ENCODE measurements at regions not wholly inside any gene's neighbourhood (a gene's known extent, or its start where the extent isn't known, plus 50 kb on each side); places are given as distances from the start of the nearest gene placed in this dataset.

DNA sequence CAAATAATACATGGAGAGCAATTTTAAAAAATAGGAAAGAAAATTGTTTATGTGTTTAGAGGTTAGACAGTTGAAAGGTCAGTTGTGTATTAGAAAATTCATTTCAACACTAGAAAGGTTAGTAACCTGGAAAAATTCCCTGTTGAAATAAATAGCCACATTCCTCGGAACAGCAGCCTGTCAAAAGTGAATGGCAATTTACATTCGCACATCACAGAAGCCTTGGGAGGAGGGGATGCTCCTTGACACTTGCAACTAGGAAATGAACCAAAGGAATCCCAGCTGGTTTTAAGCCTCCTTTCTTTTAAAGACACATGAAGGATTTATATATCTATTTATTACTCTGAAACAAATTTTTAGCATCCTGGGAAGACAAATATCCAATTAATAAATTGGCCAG, 653.5 kb upstream of the LRRTM4 start:
- TF ChIP-seq POLR2A (IDR thresholded peaks at IDR 0.05) = no peak
- TF ChIP-seq, protein P1, sequence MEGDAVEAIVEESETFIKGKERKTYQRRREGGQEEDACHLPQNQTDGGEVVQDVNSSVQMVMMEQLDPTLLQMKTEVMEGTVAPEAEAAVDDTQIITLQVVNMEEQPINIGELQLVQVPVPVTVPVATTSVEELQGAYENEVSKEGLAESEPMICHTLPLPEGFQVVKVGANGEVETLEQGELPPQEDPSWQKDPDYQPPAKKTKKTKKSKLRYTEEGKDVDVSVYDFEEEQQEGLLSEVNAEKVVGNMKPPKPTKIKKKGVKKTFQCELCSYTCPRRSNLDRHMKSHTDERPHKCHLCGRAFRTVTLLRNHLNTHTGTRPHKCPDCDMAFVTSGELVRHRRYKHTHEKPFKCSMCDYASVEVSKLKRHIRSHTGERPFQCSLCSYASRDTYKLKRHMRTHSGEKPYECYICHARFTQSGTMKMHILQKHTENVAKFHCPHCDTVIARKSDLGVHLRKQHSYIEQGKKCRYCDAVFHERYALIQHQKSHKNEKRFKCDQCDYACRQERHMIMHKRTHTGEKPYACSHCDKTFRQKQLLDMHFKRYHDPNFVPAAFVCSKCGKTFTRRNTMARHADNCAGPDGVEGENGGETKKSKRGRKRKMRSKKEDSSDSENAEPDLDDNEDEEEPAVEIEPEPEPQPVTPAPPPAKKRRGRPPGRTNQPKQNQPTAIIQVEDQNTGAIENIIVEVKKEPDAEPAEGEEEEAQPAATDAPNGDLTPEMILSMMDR (IDR thresholded peaks at IDR 0.05 in 4 of 5, conservative IDR thresholded peaks at IDR 0.05 in 1 of 5) = no peak
- Histone ChIP-seq H3K4me3 (no peak overlapping the region), H3K27ac (no peak overlapping the region), H3K27me3 (no peaks in the 10 kb centered on the region), H3K4me1 (no peaks in the 10 kb centered on the region), H3K36me3 (no peaks in the 10 kb centered on the region), H3K9me3 (no peaks in the 10 kb centered on the region)
- in situ Hi-C loops (cut with MboI; ENCODE audit: low sequenced_read_pairs in 4 of 4) (no loop called here), intact Hi-C loops (cut with DNase I; ENCODE audit: low total_unique reads) (no loop called here)
- DNase-seq (no peak), ATAC-seq (no peak)

DNA sequence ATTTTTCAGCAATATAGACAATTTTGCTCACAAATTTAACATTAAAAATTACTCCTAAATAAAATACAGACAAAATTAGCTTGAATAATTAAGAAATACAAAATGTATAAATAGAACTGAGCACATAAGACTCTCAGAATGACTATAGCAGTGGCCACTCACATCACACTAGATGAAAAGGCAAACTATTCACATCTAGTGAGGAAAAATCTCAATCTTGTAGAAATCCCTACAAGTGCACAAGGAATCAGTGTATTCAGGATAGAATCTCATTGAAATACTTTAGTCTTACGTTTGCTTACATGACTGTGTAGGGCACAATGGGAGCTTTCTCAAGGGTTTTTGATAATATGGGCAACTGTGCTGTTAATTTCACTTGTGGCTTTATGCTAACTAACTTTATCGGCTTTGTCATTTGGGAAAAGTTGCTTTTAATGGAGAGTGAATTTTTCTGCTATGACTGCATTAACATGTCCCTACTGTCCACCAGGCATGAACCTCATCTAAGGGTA, 678.9 kb upstream of the LRRTM4 start:
- H3K9me3 ChIP-seq = no peaks in the 10 kb centered on the region
- no peaks in the 10 kb centered on the region for H3K36me3 ChIP-seq
- no peak overlapping the region for H3K4me3 ChIP-seq
- intact Hi-C loops (cut with DNase I; ENCODE audit: low total_unique reads) = no loop called here
- TF ChIP-seq, protein P1 (IDR thresholded peaks at IDR 0.05 in 4 of 5, conservative IDR thresholded peaks at IDR 0.05 in 1 of 5) = no peak
- TF ChIP-seq POLR2A (IDR thresholded peaks at IDR 0.05) = no peak
- no peak for ATAC-seq
- DNase-seq = no peak
- H3K4me1 ChIP-seq = no peaks in the 10 kb centered on the region
- H3K27ac ChIP-seq = no peak overlapping the region
- in situ Hi-C loops (cut with MboI; ENCODE audit: low sequenced_read_pairs in 4 of 4) = no loop called here
- H3K27me3 ChIP-seq = no peaks in the 10 kb centered on the region

DNA sequence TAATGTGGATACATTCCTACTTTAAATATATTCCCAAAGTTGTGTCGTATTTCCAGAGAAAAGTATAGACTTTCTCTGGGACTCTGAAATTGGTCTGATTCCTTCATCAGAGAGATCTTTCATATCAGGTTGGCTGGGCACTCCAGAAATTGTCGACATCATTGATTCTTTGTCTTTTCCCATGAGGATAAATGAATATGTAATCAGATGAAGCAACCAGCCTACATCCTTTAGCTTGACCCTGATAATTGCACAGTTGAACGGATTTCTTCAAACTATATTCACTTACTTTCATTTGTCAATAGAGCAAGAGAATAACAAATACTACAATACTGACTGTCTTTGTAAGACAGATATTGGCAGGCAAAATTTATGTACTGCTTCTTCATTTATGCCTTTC, 680.2 kb upstream of the LRRTM4 start:
- Histone ChIP-seq H3K4me1 (no peaks in the 10 kb centered on the region), H3K36me3 (no peaks in the 10 kb centered on the region), H3K9me3 (no peaks in the 10 kb centered on the region), H3K4me3 (no peak overlapping the region), H3K27me3 (no peaks in the 10 kb centered on the region), H3K27ac (no peak overlapping the region)
- DNase-seq (no peak), ATAC-seq (no peak)
- in situ Hi-C loops (cut with MboI; ENCODE audit: low sequenced_read_pairs in 4 of 4) (no loop called here), intact Hi-C loops (cut with DNase I; ENCODE audit: low total_unique reads) (no loop called here)
- TF ChIP-seq POLR2A (IDR thresholded peaks at IDR 0.05) = no peak
- TF ChIP-seq, protein P1 (IDR thresholded peaks at IDR 0.05 in 4 of 5, conservative IDR thresholded peaks at IDR 0.05 in 1 of 5) = no peak

DNA sequence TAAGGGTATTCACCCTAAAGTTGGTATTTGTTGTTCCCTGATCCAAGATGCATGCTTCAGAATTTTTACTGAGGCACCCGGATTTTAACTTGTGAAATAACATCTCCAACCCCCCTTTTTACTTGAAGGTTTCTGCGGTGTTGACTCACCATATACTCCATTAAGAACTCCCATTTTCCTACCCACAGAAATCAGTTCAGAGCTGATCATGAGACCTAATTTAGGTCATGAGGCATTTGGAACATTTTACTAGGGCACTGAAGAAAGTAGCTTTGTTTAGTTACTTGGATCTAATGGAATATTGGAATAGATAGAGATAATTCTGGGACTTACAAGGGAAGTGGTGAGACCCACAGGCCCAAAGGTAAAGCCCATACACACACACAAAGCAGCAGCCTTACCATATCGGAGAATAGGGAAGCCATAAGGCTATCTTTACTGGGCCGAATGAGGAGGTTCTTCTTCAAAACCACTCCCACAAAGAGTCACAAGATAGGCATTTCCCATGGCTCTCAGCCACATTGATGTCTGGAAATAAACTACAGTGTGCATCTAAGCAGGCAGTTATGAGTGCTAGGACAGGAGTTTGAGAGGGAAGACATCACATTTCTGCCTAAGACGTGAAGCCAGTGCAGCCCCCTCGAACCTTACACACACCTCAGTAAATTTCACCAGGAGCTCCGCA, 681.0 kb upstream of the LRRTM4 start:
- in situ Hi-C loops (cut with MboI; ENCODE audit: low sequenced_read_pairs in 4 of 4) (no loop called here), intact Hi-C loops (cut with DNase I; ENCODE audit: low total_unique reads) (no loop called here)
- Histone ChIP-seq H3K9me3 (no peaks in the 10 kb centered on the region), H3K27ac (no peak overlapping the region), H3K4me3 (no peak overlapping the region), H3K27me3 (no peaks in the 10 kb centered on the region), H3K4me1 (no peaks in the 10 kb centered on the region), H3K36me3 (no peaks in the 10 kb centered on the region)
- TF ChIP-seq, protein P1 (IDR thresholded peaks at IDR 0.05 in 4 of 5, conservative IDR thresholded peaks at IDR 0.05 in 1 of 5) = no peak
- TF ChIP-seq POLR2A (IDR thresholded peaks at IDR 0.05) = no peak
- ATAC-seq (no peak), DNase-seq (no peak)

DNA sequence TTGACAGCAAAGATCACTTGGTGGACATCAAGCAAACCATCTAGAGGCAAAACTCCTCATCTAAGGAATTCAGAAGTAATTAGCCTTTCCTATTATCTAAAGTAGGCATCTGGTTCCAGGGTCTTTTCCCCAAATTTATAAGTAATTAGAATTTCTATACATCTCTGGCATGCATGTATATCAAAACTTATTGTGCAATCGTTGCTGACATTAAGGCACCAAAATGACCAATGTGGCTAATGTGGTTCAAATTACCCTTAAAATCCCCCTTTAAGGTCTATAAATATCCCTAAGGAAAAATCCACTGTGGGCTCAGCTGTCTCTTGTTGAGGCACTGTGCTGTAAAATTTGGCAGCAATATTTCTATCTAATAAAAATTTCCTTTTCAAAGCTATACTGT, 695.9 kb upstream of the LRRTM4 start:
- Histone ChIP-seq H3K27ac (no peak overlapping the region), H3K4me1 (no peaks in the 10 kb centered on the region), H3K36me3 (no peaks in the 10 kb centered on the region), H3K9me3 (no peaks in the 10 kb centered on the region), H3K4me3 (no peak overlapping the region), H3K27me3 (no peaks in the 10 kb centered on the region)
- no peak for TF ChIP-seq POLR2A (IDR thresholded peaks at IDR 0.05)
- TF ChIP-seq, protein P1 (IDR thresholded peaks at IDR 0.05 in 4 of 5, conservative IDR thresholded peaks at IDR 0.05 in 1 of 5) = no peak
- in situ Hi-C loops (cut with MboI; ENCODE audit: low sequenced_read_pairs in 4 of 4) (no loop called here), intact Hi-C loops (cut with DNase I; ENCODE audit: low total_unique reads) (no loop called here)
- DNase-seq = no peak
- no peak for ATAC-seq
